Heart left ventricle (tissue), 16 donors: ENCODE measurements at regions not wholly inside any gene's neighbourhood (a gene's known extent, or its start where the extent isn't known, plus 50 kb on each side); places are given as distances from the start of the nearest gene placed in this dataset.

Experiments
- ATAC-seq, 4 donors: fragments of 200-7000 bp; cut with Tn5 transposase; one replicate each; pipeline ENCODE4 v1.9.1; 2020 to 2022; ENCODE audit warnings: moderate library complexity in 4 of 4, mild to moderate bottlenecking in 3 of 4, moderate number of reproducible peaks in 1 of 4
- DNase-seq, 5 donors: peaks; one replicate each; pipeline ENCODE4 v3.0.0-alpha.2; 2020
- H3K27ac ChIP-seq, 12 donors: fragments of 200-600 bp; sonication (generic) in 4 of 12; one replicate each; pipeline versions ENCODE4 v1.5.0 to v1.8.0; 2016 to 2022; ENCODE audit warnings: mild to moderate bottlenecking in 2 of 12
- H3K27me3 ChIP-seq, 9 donors: fragments of 200-600 bp; sonication (generic) in 2 of 9; one replicate each; pipeline versions ENCODE4 v1.5.1 to v1.8.0; 2016 to 2022; ENCODE audit warnings: mild to moderate bottlenecking in 3 of 9
- H3K36me3 ChIP-seq, 9 donors: fragments of 200-600 bp; sonication (generic) in 2 of 9; one replicate each; pipeline versions ENCODE4 v1.5.0 to v1.8.0; 2018 to 2022; ENCODE audit warnings: mild to moderate bottlenecking in 2 of 9
- H3K4me1 ChIP-seq, 12 donors: fragments of 200-600 bp; sonication (generic) in 4 of 12; one replicate each; pipeline versions ENCODE4 v1.5.0 to v1.8.0; 2016 to 2022; ENCODE audit warnings: mild to moderate bottlenecking in 3 of 12
- H3K4me3 ChIP-seq, 12 donors: fragments of 200-600 bp; sonication (generic) in 4 of 12; one replicate each; pipeline versions ENCODE4 v1.5.0 to v1.8.0; 2017 to 2022; ENCODE audit warnings: mild to moderate bottlenecking in 9 of 12, moderate library complexity in 4 of 12
- H3K9me3 ChIP-seq, 12 donors: fragments of 200-600 bp; sonication (generic) in 4 of 12; one replicate each; pipeline versions ENCODE4 v1.5.0 to v1.8.0; 2016 to 2022; ENCODE audit warnings: mild to moderate bottlenecking in 1 of 12
- CTCF ChIP-seq, 12 donors: fragments of 200-600 bp; sonication (generic) in 4 of 12; IDR thresholded peaks; one replicate each; pipeline versions ENCODE4 v1.5.0 to v1.8.0; 2018 to 2022; ENCODE audit warnings: antibody characterized with exemption in 12 of 12, mild to moderate bottlenecking in 5 of 12
- POLR2A ChIP-seq, 2 donors: fragments of 450-650 bp; IDR thresholded peaks; one replicate each; pipeline ENCODE4 v1.6.1; 2017; ENCODE audit warnings: antibody characterized with exemption in 2 of 2, mild to moderate bottlenecking in 2 of 2, moderate library complexity in 2 of 2
- WGBS, 4 donors: extraction: QIAGEN DNeasy Blood & Tissue Kit in 2 of 4; methylation state at CpG; one replicate each; pipeline versions ENCODE4 v1.1.5 to v1.1.7; 2013 to 2018; 5-methylcytosine and 5-hydroxymethylcytosine counted together
- intact Hi-C, 10 donors: fragments of 100-400 bp; cut with DNase I; formaldehyde crosslinking; loops; one replicate each; pipeline versions ENCODE4 v1.11.1 to v1.14.2; 2022
- donor health status: ischemic (EF 13 %, LVEDD 7.1; RV severe dilation, severe dysfunction).
- donor health status: healthy with polysubstance abuse.
- donor health status: DM: no; HTN: yes; CAD: no.
- donor health status: DM: no; HTN: no; CAD: no.
- donor health status: ischemic (EF 25% LVEDD 6.9; RV normal size, moderate dysfunction).
- donor health status: ischemic (EF 25% LVEDD 5.7; RV mildly dilated, moderate dysfunction).
- donor health status: healthy.
- donor health status: DM: yes; HTN: yes; CAD: no.
- donor health status: ischemic (EF 35%, LVEDD 5.7; RV mildly dilated, moderate dysfunction).
- donor health status: nonischemic (EF 11% LVEDD 7.7; RV severe dilation, severe dysfunction).
- donor health status: DM: yes; HTN: yes; CAD: no.
- donor health status: PGD.
- donor health status: ischemic (EF 29% LVEDD 5.4; RV normal size, mild dysfunction).
- donor health status: nonischemic (EF 23%, LVEDD 6.1; RV moderate dilation, normal function).

DNA sequence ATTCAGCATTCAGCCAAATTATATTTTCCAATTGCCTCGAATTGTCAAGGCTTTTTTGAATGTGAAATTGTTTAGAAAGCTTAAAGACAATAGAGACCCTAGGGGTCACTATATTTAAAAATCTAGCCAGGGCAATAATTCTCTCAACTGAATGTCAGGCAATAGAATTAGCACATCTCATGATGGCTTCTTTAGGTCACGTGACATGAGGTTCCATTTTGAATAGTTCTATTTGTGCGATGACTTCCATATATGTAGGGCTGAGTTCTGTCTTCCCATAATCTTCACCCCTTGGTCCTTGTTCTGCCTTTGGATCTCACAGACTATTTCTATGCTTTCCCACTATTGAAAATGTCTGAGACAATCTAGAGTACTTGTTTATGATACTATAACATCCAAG is 527.7 kb upstream of the KIRREL3 start:
- 72 to 88% (median 82%) methylated on average over 3 of the region's 3 CpGs for WGBS, 4 donors
- intact Hi-C loops = no loop called here
- Histone ChIP-seq H3K36me3 (no peaks in the 10 kb centered on the region), H3K27me3 (no peaks in the 10 kb centered on the region), H3K4me1 (no peaks in the 10 kb centered on the region), H3K4me3 (no peak overlapping the region), H3K27ac (no peak overlapping the region), H3K9me3 (no peaks in the 10 kb centered on the region)
- ATAC-seq (no peak), DNase-seq (no peak)
- TF ChIP-seq POLR2A (IDR thresholded peaks at IDR 0.05) = no peak

- H3K9me3 ChIP-seq = no peaks in the 10 kb centered on the region
- DNase-seq (no peak), ATAC-seq (no peak)
- H3K36me3 ChIP-seq = no peaks in the 10 kb centered on the region
- no peak overlapping the region for H3K4me3 ChIP-seq
- 42 to 54% (median 43%) methylated on average over 4 of the region's 4 CpGs for WGBS, 4 donors
- H3K27me3 ChIP-seq = no peaks in the 10 kb centered on the region
- H3K27ac ChIP-seq = no peak overlapping the region
- H3K4me1 ChIP-seq = no peaks in the 10 kb centered on the region
- TF ChIP-seq CTCF (IDR thresholded peaks at IDR 0.05) (no peak), POLR2A (IDR thresholded peaks at IDR 0.05) (no peak)
- intact Hi-C loops = no loop called here
Measured at GRCh38 chr11:127524618-127525017, 524.0 kb upstream of the KIRREL3 start.

DNA sequence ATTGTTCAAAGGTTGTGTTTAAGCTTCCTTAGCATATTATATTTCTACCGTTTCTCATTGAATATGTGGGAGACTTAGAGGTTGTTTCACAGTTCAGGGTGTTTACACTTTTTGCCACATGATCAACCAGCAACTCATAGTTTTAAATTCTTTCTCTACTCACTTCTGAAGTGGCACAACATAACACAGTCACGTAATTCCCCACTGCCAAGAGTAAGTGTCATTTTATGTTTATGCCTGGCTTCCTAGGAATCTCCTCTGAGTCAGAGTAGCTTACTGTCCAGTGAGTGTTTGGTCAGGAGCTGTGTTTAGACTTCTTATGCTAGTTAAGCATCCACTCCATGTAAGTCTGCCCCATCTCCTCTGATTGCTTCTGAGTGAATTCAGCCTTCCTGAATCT is 520.8 kb upstream of the KIRREL3 start:
- Histone ChIP-seq H3K27ac (no peak overlapping the region), H3K4me1 (no peaks in the 10 kb centered on the region), H3K9me3 (peaks cover 0 to 21% (median 3%) of the 10 kb centered on the region in 12 donors), H3K4me3 (no peak overlapping the region), H3K27me3 (no peaks in the 10 kb centered on the region), H3K36me3 (no peaks in the 10 kb centered on the region)
- 67 to 82% (median 78%) methylated on average over 2 of the region's 2 CpGs for WGBS, 4 donors
- intact Hi-C loops = no loop called here
- no peak for DNase-seq
- ATAC-seq = no peak
- TF ChIP-seq POLR2A (IDR thresholded peaks at IDR 0.05) = no peak
- TF ChIP-seq CTCF (IDR thresholded peaks at IDR 0.05) = no peak

- Histone ChIP-seq H3K4me3 (no peak overlapping the region), H3K9me3 (no peaks in the 10 kb centered on the region), H3K27ac (no peak overlapping the region), H3K4me1 (no peaks in the 10 kb centered on the region), H3K27me3 (no peaks in the 10 kb centered on the region), H3K36me3 (no peaks in the 10 kb centered on the region)
- intact Hi-C loops = no loop called here
- TF ChIP-seq CTCF (IDR thresholded peaks at IDR 0.05) (no peak), POLR2A (IDR thresholded peaks at IDR 0.05) (no peak)
- 81 to 87% (median 86%) methylated on average over 1 of the region's 1 CpG for WGBS, 4 donors
- ATAC-seq (no peak), DNase-seq (no peak)
Measured at GRCh38 chr11:127507851-127508250, 507.3 kb upstream of the KIRREL3 start.

DNA sequence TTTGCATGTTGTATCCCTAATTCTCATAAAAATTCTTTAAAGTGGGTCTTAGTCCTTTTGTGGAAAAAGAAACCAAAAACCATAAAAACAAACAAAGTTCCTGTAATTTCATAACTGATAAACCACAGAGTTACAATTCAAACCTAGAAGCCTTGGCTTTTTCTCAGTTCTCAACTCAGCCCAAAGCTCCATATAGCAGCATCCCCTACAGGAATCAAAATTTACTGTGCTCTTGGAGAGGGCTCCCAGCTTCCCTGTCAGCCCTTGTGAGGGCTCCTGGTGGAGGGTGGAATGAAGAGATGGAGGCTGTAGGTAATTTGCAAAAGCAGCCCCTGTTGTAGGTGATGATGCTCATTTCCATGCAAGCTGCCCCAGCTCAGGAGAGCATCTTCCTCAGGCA is 506.1 kb upstream of the KIRREL3 start:
- no peak overlapping the region for H3K27ac ChIP-seq
- intact Hi-C loops = no loop called here
- DNase-seq = no peak

More for the DNA sequence above, 506.1 kb upstream of the KIRREL3 start:
- Histone ChIP-seq H3K27me3 (no peaks in the 10 kb centered on the region), H3K4me3 (no peak overlapping the region), H3K4me1 (no peaks in the 10 kb centered on the region), H3K9me3 (no peaks in the 10 kb centered on the region), H3K36me3 (no peaks in the 10 kb centered on the region)
- no peak for ATAC-seq
- TF ChIP-seq CTCF (IDR thresholded peaks at IDR 0.05) = no peak
